ENCODE measurements at regions not wholly inside any gene's neighbourhood (a gene's known extent, or its start where the extent isn't known, plus 50 kb on each side); places are given as distances from the start of the nearest gene placed in this dataset.

DNA sequence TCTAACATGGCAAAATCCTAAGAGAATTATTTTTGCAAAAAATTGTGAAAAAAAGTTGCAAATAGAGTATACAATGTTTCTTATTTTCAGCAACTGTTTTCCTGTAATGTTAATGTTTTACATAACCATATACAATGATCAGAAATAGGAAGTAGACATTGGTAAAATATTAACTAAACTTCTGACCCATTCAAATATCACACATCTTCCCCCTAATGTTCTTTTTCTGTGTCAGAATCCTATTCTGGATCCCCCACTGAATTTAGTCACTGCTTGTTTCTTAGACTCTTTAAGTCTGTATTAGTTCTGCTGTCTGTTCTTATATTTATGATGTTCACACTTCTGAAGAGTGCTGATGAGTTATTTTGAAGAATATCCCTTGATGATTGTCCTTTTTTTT, 62.0 kb downstream of the HFE start:
- no peak for TF ChIP-seq CTCF (IDR thresholded peaks at IDR 0.05)
- no peak for TF ChIP-seq EZH2 (IDR thresholded peaks at IDR 0.05; ENCODE audit: borderline replicate concordance, insufficient read depth, low read depth, low read length, poor library complexity, severe bottlenecking)

All from B cell (primary cell).